ENCODE measurements at regions not wholly inside any gene's neighbourhood (a gene's known extent, or its start where the extent isn't known, plus 50 kb on each side); places are given as distances from the start of the nearest gene placed in this dataset.

- Histone ChIP-seq H3K36me3 (no peaks in the 10 kb centered on the region), H3K4me3 (no peak overlapping the region), H3K9ac (no peak overlapping the region), H3K4me1 (peaks cover 0 to 13% (median 9%) of the 10 kb centered on the region in 10 experiments; a peak in 17 of 20 replicates), H3K27ac (no peak overlapping the region), H3K9me3 (replicated peaks in 1 of 11) (no peaks in the 10 kb centered on the region), H3K4me2 (no peak overlapping the region), H3K27me3 (no peaks in the 10 kb centered on the region), H4K20me1 (no peaks in the 10 kb centered on the region)
- no peak for TF ChIP-seq Cebpa-rat (IDR thresholded peaks at IDR 0.05)
Measured at GRCh38 chr5:68958428-68958827, 135.4 kb upstream of the SLC30A5 start.

GRCh38 chr5:68960456-68960855 is 133.4 kb upstream of the SLC30A5 start:
- H3K36me3 ChIP-seq, result no peaks in the 10 kb centered on the region
- H3K9ac ChIP-seq, result no peak overlapping the region
- H3K9me3 ChIP-seq (replicated peaks in 1 of 11), result no peaks in the 10 kb centered on the region
- H3K4me2 ChIP-seq, result no peak overlapping the region
- no peaks in the 10 kb centered on the region for H3K4me1 ChIP-seq
- H3K27me3 ChIP-seq, result no peaks in the 10 kb centered on the region
- no peaks in the 10 kb centered on the region for H4K20me1 ChIP-seq
- H3K27ac ChIP-seq, result no peak overlapping the region
- TF ChIP-seq Cebpa-rat (IDR thresholded peaks at IDR 0.05), result no peak
- no peak overlapping the region for H3K4me3 ChIP-seq

DNA sequence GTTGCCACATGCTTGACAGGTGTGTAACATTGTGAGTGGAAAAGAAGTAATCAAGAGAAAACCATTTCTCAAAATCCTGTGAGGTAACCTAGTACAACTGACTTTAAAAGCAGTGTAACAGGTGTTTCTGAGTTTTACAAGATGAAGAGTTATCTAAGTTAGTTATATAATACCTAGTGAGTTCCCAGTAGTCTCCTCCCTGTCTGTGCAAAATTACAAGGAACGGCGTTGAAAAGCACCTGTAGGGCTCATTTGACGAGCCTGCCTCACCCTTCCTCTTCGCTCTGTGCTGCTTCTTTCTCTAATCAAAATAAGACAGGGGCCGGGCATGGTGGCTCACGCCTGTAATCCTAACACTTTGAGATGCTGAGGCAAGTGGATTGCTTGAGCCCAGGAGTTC is 132.9 kb upstream of the SLC30A5 start:
- no peaks in the 10 kb centered on the region for H3K27me3 ChIP-seq
- H3K4me2 ChIP-seq, result no peak overlapping the region
- no peak overlapping the region for H3K4me3 ChIP-seq
- H3K27ac ChIP-seq, result no peak overlapping the region
- H3K9ac ChIP-seq, result no peak overlapping the region
- no peaks in the 10 kb centered on the region for H3K36me3 ChIP-seq
- H3K4me1 ChIP-seq, result no peaks in the 10 kb centered on the region
- no peaks in the 10 kb centered on the region for H3K9me3 ChIP-seq (replicated peaks in 1 of 11)
- TF ChIP-seq Cebpa-rat (IDR thresholded peaks at IDR 0.05), result no peak
- no peaks in the 10 kb centered on the region for H4K20me1 ChIP-seq

DNA sequence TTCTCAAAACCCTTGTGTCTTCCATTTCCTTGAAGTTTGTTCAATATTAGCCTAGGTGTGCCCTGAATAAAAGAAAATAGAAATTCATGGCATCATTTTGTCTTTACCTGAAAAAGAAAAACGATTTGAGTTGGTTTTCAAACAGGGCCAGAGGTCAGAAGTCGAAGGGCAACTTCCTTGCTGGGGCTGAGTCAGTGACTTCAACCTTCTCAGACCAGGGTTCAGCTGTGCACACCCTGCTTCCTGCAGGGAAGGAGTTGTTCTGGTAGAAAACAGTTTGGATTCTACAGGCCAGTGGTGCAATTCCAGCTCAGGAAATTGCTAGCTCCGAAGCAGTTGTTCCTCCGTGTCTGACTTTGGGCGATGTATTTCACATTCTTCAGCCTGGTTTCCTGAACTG is 132.1 kb upstream of the SLC30A5 start:
- no peak for TF ChIP-seq Cebpa-rat (IDR thresholded peaks at IDR 0.05)
- Histone ChIP-seq H3K4me2 (no peak overlapping the region), H4K20me1 (no peaks in the 10 kb centered on the region), H3K9me3 (replicated peaks in 1 of 11) (no peaks in the 10 kb centered on the region), H3K9ac (no peak overlapping the region), H3K4me1 (no peaks in the 10 kb centered on the region), H3K36me3 (no peaks in the 10 kb centered on the region), H3K27ac (no peak overlapping the region), H3K4me3 (no peak overlapping the region), H3K27me3 (no peaks in the 10 kb centered on the region)

DNA sequence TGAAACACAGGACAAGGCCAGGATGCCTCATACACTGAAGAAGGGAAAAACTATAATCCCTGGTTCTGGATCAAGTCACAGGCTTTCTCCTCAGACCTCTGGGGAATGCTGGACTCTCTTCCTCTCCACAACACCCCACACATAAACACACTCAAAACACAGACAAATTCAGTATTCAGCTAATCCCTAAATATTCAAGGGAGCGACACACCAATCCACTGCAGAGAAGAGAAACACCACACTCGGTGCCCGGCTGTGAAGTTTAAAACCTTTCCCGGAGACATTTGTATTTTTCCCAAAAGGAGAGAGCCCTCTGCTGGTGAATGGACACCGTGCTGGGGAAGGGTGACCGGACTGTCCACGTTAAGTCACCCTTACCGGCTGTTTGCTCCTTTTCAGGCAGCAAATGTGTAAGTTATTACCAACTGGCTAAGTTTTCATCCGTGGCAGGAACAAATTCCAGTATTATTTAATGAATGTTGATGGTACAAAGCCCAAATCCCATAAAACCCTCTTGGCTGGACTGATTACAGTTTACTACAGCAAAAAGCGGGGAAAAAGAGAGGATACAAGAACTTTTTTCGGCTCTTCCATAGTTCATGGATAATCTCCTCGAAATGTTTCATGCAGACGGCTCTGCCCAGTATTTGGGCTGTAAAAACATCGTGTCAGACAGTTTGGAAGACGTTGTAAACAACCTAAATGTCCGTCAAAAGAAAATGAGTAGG is 130.9 kb upstream of the SLC30A5 start:
- no peak overlapping the region for H3K4me2 ChIP-seq
- H3K9ac ChIP-seq, result no peak overlapping the region
- H3K27ac ChIP-seq, result no peak overlapping the region
- H3K4me1 ChIP-seq, result no peaks in the 10 kb centered on the region
- H4K20me1 ChIP-seq, result no peaks in the 10 kb centered on the region
- no peak overlapping the region for H3K4me3 ChIP-seq
- no peak for TF ChIP-seq Cebpa-rat (IDR thresholded peaks at IDR 0.05)
- H3K36me3 ChIP-seq, result no peaks in the 10 kb centered on the region
- no peaks in the 10 kb centered on the region for H3K9me3 ChIP-seq (replicated peaks in 1 of 11)
- no peaks in the 10 kb centered on the region for H3K27me3 ChIP-seq

DNA sequence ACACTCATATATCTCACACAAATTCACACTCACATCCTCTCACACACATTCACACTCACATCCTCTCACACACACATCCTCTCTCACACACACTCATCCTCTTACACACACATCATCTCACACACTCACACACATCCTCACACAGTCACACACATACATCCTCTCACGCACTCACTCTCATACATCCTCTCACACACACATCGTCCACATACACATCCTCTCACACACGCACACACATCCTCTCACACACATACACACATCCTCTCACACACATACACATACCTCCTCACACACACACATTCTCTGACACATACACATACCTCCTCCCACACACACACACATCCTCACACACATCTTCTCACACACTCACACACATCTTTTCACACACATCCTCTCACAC is 129.1 kb upstream of the SLC30A5 start:
- no peak overlapping the region for H3K4me3 ChIP-seq
- H3K36me3 ChIP-seq, result no peaks in the 10 kb centered on the region
- no peak overlapping the region for H3K9ac ChIP-seq
- H3K4me1 ChIP-seq, result peaks cover 0 to 9% (median 0%) of the 10 kb centered on the region in 10 experiments; a peak in 2 of 20 replicates
- H3K27me3 ChIP-seq, result no peaks in the 10 kb centered on the region
- TF ChIP-seq Cebpa-rat (IDR thresholded peaks at IDR 0.05), result no peak
- H4K20me1 ChIP-seq, result no peaks in the 10 kb centered on the region
- H3K9me3 ChIP-seq (replicated peaks in 1 of 11), result no peaks in the 10 kb centered on the region
- no peak overlapping the region for H3K27ac ChIP-seq
- no peak overlapping the region for H3K4me2 ChIP-seq

DNA sequence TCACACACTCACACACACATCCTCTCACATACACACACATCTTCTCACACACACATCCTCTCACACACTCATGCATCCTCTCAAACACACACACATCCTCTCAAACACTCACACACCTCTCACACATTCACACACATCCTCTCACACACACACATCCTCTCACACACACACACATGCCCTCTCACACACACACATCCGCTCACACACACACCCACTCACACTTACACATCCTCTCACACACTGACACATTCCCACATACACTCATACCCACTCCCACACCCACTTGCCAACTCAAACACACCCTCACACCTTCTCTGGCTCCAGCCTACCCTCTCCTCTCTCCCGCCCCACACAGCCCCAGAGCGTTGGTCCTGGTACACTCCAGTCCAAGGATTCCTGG is 127.9 kb upstream of the SLC30A5 start:
- Histone ChIP-seq H3K27me3 (no peaks in the 10 kb centered on the region), H3K4me2 (no peak overlapping the region), H3K9ac (no peak overlapping the region), H3K36me3 (no peaks in the 10 kb centered on the region), H4K20me1 (no peaks in the 10 kb centered on the region), H3K27ac (no peak overlapping the region), H3K4me1 (peaks cover 0 to 9% (median 0%) of the 10 kb centered on the region in 10 experiments; a peak in 2 of 20 replicates), H3K9me3 (replicated peaks in 1 of 11) (no peaks in the 10 kb centered on the region), H3K4me3 (no peak overlapping the region)
- no peak for TF ChIP-seq Cebpa-rat (IDR thresholded peaks at IDR 0.05)

- H3K27ac ChIP-seq, result no peak overlapping the region
- H3K36me3 ChIP-seq, result no peaks in the 10 kb centered on the region
- H3K9me3 ChIP-seq (replicated peaks in 1 of 11), result no peaks in the 10 kb centered on the region
- no peak overlapping the region for H3K4me2 ChIP-seq
- TF ChIP-seq Cebpa-rat (IDR thresholded peaks at IDR 0.05), result no peak
- no peaks in the 10 kb centered on the region for H3K27me3 ChIP-seq
- no peak overlapping the region for H3K4me3 ChIP-seq
- no peak overlapping the region for H3K9ac ChIP-seq
- peaks cover 0 to 9% (median 0%) of the 10 kb centered on the region in 10 experiments; a peak in 2 of 20 replicates for H3K4me1 ChIP-seq
- no peaks in the 10 kb centered on the region for H4K20me1 ChIP-seq
Measured at GRCh38 chr5:68966596-68966995, 127.2 kb upstream of the SLC30A5 start.

DNA sequence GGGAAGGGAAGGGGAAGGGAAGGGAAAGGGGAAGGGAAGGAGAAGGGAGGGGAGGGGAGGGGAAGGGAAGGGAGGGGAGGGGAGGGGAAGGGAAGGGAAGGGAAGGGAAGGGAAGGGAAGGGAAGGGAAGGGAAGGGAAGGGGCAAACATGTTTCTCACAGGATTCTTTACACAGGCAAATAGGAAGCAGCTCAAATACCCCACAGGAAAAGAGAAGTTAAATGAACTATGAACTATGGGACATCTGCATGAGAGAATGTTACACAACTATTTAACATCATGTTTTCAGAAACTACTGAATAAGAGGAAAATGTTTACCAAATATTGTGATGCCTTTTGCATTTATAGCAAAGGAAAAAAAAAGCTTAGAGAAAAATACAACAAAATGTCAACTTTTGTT is 125.4 kb upstream of the SLC30A5 start:
- Histone ChIP-seq H3K9me3 (replicated peaks in 1 of 11) (no peaks in the 10 kb centered on the region), H4K20me1 (no peaks in the 10 kb centered on the region), H3K4me2 (no peak overlapping the region), H3K9ac (no peak overlapping the region), H3K4me3 (no peak overlapping the region), H3K36me3 (no peaks in the 10 kb centered on the region), H3K27ac (no peak overlapping the region), H3K4me1 (peaks cover 0 to 9% (median 0%) of the 10 kb centered on the region in 10 experiments; a peak in 2 of 20 replicates), H3K27me3 (no peaks in the 10 kb centered on the region)
- TF ChIP-seq Cebpa-rat (IDR thresholded peaks at IDR 0.05), result no peak

DNA sequence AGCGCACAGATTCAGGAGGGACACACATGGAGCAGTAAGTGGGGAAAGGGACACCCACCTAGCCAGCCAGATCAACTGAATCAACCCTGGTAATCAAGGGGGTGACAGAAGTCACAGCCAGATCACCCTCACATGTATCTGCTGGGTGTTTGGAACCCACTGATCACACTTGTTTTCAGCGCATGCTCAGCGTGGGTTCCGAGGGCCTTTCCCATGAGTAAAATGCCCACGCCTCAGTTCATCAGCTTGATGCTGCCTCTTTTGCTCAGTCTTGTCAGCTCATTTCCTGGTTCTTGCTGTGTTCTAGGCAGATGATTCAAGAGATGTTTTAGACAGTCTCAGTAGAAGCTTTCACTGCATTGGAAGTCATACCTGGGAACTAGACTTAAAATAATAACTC is 123.2 kb upstream of the SLC30A5 start:
- TF ChIP-seq Cebpa-rat (IDR thresholded peaks at IDR 0.05), result no peak
- Histone ChIP-seq H3K9ac (no peak overlapping the region), H3K4me3 (no peak overlapping the region), H3K9me3 (replicated peaks in 1 of 11) (peaks cover 0 to 14% (median 2%) of the 10 kb centered on the region in 11 experiments; a peak in 11 of 22 replicates), H3K27ac (no peak overlapping the region), H3K27me3 (no peaks in the 10 kb centered on the region), H3K4me2 (no peak overlapping the region), H3K4me1 (peaks cover 0 to 9% (median 0%) of the 10 kb centered on the region in 10 experiments; a peak in 2 of 20 replicates), H4K20me1 (no peaks in the 10 kb centered on the region), H3K36me3 (no peaks in the 10 kb centered on the region)

Measured in BLaER1 treated with 17β-estradiol and CSF1 and Interleukin-3, amounts not matched to agents 10 nM and 100 nM (cell line).